Motor neuron (in vitro differentiated cells): ENCODE measurements at regions not wholly inside any gene's neighbourhood (a gene's known extent, or its start where the extent isn't known, plus 50 kb on each side); places are given as distances from the start of the nearest gene placed in this dataset.

Source experiments
- ATAC-seq, 8 experiments: fragments of 200-7000 bp; cut with Tn5 transposase; replicated peaks in 6 of 8; 2 replicates each; pipeline ENCODE4 v1.8.0; 2021; ENCODE audit warnings: mild to moderate bottlenecking in 8 of 8, moderate library complexity in 8 of 8
- H3K27ac ChIP-seq, 2 donors: fragments of 250-450 bp; sonication (Bioruptor Pico); 2 replicates each; pipeline ENCODE4 v1.9.0; 2021; ENCODE audit warnings: antibody characterized with exemption in 2 of 2, mild to moderate bottlenecking in 2 of 2, moderate library complexity in 1 of 2
- H3K4me1 ChIP-seq, 2 donors: fragments of 250-450 bp; sonication (Bioruptor Pico); replicated peaks in 1 of 2; 2 replicates each; pipeline ENCODE4 v1.6.1; 2021; ENCODE audit warnings: antibody characterized with exemption in 2 of 2, mild to moderate bottlenecking in 2 of 2, moderate library complexity in 1 of 2
- H3K4me3 ChIP-seq, 5 donors: fragments of 250-450 bp; sonication (Bioruptor Pico); 2 replicates each; pipeline ENCODE4 v1.9.0; 2021; ENCODE audit warnings: antibody characterized with exemption in 5 of 5, mild to moderate bottlenecking in 5 of 5, moderate library complexity in 4 of 5
- WGBS, 10 experiments: fragments of 450-650 bp; shearing (Covaris generic); methylation state at CpG; one replicate each; pipeline ENCODE4 v1.0.0; 2022; 5-methylcytosine and 5-hydroxymethylcytosine counted together
- in situ Hi-C, 9 experiments: fragments of 400-800 bp; cut with MboI; loops; one replicate each; pipeline ENCODE4 v1.15.0; 2021; ENCODE audit warnings: low sequenced_read_pairs in 9 of 9, low pct_unique_long_range_greater_than_20kb in 2 of 9; ENCODE audit not compliant: unreplicated experiment in 9 of 9

DNA sequence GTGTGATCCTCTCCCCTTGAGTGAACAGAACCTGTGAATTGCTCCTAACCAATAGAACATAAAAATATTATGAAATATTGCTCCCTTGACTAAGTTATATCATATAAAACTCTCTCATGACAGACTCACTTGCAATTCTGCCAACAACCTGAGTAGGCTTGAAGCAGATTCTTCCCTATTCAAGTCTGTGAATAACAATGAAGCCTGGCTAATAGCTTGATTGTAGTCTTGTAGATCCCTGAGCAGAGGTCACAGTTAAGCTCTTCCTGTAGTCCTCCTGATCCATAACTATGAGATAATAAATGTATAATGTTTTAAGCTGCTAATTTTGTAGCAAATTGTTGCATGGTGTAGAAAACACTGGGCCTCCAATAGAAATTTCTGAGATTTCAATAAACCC, 540.1 kb upstream of the TENM4 start:
- Histone ChIP-seq H3K4me1 (no peaks in the 10 kb centered on the region), H3K27ac (no peak overlapping the region), H3K4me3 (no peak overlapping the region)
- no peak for ATAC-seq
- in situ Hi-C loops: no loop called here

GRCh38 chr11:79973721-79974617, 533.1 kb upstream of the TENM4 start:
- Histone ChIP-seq H3K27ac (no peak overlapping the region), H3K4me3 (no peak overlapping the region), H3K4me1 (peaks cover 5 to 12% of the 10 kb centered on the region in 2 donors)
- in situ Hi-C loops: no loop called here
- ATAC-seq: peak; percentile 77 to 94 (median 87)
- 0 to 83% (median 42%) methylated on average over 1 to 7 of the region's 7 CpGs; no CpG with 5 or more reads in 3 of the 10 experiments for whole genome bisulfite sequencing, 10 experiments

GRCh38 chr11:79971255-79971654, 530.4 kb upstream of the TENM4 start:
- no peak for ATAC-seq
- in situ Hi-C loops: no loop called here
- no peak overlapping the region for H3K4me3 ChIP-seq
- no peak overlapping the region for H3K27ac ChIP-seq
- H3K4me1 ChIP-seq: peaks cover 12 to 13% of the 10 kb centered on the region in 2 donors
- WGBS, 10 experiments: 0 to 96% (median 75%) methylated on average over 1 to 3 of the region's 3 CpGs; no CpG with 5 or more reads in 3 of the 10 experiments

DNA sequence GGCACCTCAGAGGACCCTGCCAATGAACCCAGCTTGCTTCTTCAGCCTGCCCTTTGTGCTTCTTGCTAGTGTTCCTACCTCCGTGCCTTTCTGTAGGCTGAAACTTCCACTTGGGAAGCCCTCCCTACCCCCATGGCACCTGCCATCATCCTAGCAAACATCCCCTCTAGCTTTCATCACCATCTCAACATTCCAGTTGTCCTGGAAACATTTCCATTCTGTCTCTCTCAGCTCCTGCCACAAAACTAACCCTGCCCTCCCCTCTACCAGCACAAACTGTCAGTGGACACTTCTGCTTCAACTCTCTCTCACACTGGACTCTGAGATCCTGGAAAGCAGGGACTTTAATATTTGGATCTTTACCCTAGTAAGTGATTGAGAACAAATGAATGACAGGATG, 525.8 kb upstream of the TENM4 start:
- no peak overlapping the region for H3K27ac ChIP-seq
- H3K4me1 ChIP-seq: peaks cover 11 to 16% of the 10 kb centered on the region in 2 donors
- WGBS, 10 experiments: 50 to 67% methylated on average over 1 of the region's 1 CpG; no CpG with 5 or more reads in 8 of the 10 experiments
- H3K4me3 ChIP-seq: no peak overlapping the region
- in situ Hi-C loops: no loop called here
- ATAC-seq: peak in 2 of 8 experiments; percentile 16 to 87

GRCh38 chr11:79963856-79964645, 523.2 kb upstream of the TENM4 start:
- WGBS, 10 experiments: 13 to 100% (median 43%) methylated on average over 1 to 4 of the region's 5 CpGs; no CpG with 5 or more reads in 1 of the 10 experiments
- Histone ChIP-seq H3K4me1 (peaks cover 11 to 16% of the 10 kb centered on the region in 2 donors), H3K4me3 (no peak overlapping the region), H3K27ac (no peak overlapping the region)
- in situ Hi-C loops: no loop called here
- no peak for ATAC-seq

GRCh38 chr11:79960461-79960860, 519.6 kb upstream of the TENM4 start:
- ATAC-seq: no peak
- Histone ChIP-seq H3K27ac (no peak overlapping the region), H3K4me3 (no peak overlapping the region), H3K4me1 (peaks cover 8 to 11% of the 10 kb centered on the region in 2 donors)
- in situ Hi-C loops: no loop called here

DNA sequence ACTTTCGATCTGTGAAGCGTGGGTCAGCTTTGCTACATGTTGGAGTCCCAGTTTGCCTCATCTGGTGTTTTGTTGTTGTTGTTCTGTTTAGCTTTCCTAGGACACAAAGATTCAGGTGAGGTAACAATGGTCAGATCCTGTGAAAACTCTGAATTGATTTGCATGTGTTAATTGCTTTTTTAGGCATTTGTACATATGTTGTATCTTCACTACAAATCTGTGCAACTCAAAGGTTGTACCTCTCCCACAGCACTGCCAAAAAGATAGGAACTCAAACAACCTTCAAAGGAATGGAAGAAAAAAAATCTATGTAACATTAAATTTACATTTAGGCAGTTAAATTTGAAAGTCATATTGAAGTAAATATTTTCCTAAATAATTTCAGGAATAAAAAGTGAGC, 518.5 kb upstream of the TENM4 start:
- no peak for ATAC-seq
- no peak overlapping the region for H3K27ac ChIP-seq
- no peak overlapping the region for H3K4me3 ChIP-seq
- peaks cover 3 to 5% of the 10 kb centered on the region in 2 donors for H3K4me1 ChIP-seq
- WGBS, 10 experiments: 53 to 95% (median 81%) methylated on average over 2 of the region's 2 CpGs; no CpG with 5 or more reads in 3 of the 10 experiments
- in situ Hi-C loops: no loop called here

- no peak for ATAC-seq
- Histone ChIP-seq H3K4me3 (no peak overlapping the region), H3K27ac (no peak overlapping the region), H3K4me1 (no peaks in the 10 kb centered on the region)
- in situ Hi-C loops: no loop called here
Observed at GRCh38 chr11:79957702-79958101, 516.9 kb upstream of the TENM4 start.

DNA sequence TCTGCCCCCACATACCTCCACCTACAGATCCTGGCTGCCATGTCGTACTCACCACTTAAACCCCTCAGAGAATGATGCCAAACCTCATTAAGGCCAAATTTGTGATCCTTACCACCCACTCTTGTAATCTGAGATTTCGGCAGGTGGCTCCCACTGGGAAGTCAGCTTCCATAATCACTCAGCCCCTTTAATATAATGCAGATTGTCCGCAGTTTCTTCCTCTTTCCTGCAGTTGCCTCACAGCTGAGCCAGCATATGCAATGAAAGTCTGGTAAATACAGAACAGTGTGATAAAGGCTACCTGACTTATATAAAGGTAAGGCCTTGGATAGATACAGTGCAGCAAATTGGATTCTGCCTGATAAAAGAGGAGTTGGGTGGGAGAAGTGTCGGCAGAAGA, 515.2 kb upstream of the TENM4 start:
- H3K27ac ChIP-seq: no peak overlapping the region
- in situ Hi-C loops: no loop called here
- H3K4me3 ChIP-seq: no peak overlapping the region
- no peaks in the 10 kb centered on the region for H3K4me1 ChIP-seq
- 0 to 93% (median 68%) methylated on average over 1 to 4 of the region's 4 CpGs; no CpG with 5 or more reads in 2 of the 10 experiments for WGBS, 10 experiments
- no peak for ATAC-seq

DNA sequence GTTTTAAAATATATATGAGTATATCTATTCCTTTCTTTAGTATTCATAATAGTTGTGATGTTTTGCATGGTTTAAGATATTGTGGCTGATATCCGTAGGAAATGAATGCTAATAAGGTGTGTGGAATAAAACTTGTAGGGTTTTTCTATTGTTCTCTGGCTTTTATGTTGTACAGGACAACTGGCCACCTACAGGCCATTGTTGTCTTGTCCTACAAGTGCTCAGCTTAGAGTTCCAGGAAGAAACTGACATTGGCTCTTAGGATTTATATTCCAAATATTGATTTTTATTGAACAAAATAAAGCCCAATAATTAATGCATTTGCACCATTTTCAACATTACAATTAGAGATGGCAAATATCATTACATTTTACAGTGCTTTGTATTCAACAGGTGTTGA, 512.8 kb upstream of the TENM4 start:
- ATAC-seq: no peak
- H3K4me1 ChIP-seq: peaks cover 0 to 2% of the 10 kb centered on the region in 2 donors
- in situ Hi-C loops: no loop called here
- H3K27ac ChIP-seq: no peak overlapping the region
- 22 to 80% (median 69%) methylated on average over 1 of the region's 1 CpG; no CpG with 5 or more reads in 4 of the 10 experiments for WGBS, 10 experiments
- H3K4me3 ChIP-seq: no peak overlapping the region

DNA sequence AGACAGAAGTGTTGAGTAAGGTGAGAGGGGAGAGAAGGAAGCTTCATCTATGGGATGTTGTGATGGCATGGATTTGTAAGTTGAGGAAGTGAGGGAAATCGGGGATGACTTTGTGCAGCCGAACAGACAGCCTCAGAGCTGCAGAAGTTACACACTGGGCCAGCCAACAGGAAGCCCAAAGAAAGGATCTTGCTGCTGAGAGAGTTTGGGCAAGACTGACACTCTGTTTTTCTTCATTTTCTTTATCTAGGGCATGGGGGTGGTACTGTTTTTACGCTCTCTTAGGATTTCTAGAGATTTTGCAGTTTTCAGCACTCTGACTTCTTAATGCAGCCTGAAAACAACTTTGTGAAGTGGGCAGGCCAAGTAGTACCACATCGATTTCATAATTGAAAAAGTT, 509.9 kb upstream of the TENM4 start:
- WGBS, 10 experiments: 37 to 92% (median 85%) methylated on average over 2 to 4 of the region's 4 CpGs; no CpG with 5 or more reads in 5 of the 10 experiments
- H3K27ac ChIP-seq: no peak overlapping the region
- H3K4me1 ChIP-seq: peaks cover 0 to 2% of the 10 kb centered on the region in 2 donors
- in situ Hi-C loops: no loop called here
- H3K4me3 ChIP-seq: no peak overlapping the region
- ATAC-seq: no peak

GRCh38 chr11:79950172-79950571, 509.3 kb upstream of the TENM4 start:
- in situ Hi-C loops: no loop called here
- ATAC-seq: no peak
- H3K4me1 ChIP-seq: peaks cover 0 to 2% of the 10 kb centered on the region in 2 donors
- H3K4me3 ChIP-seq: no peak overlapping the region
- no peak overlapping the region for H3K27ac ChIP-seq
- 56 to 88% (median 76%) methylated on average over 1 to 4 of the region's 4 CpGs; no CpG with 5 or more reads in 2 of the 10 experiments for WGBS, 10 experiments

- peaks cover 0 to 2% of the 10 kb centered on the region in 2 donors for H3K4me1 ChIP-seq
- 19 to 100% (median 100%) methylated on average over 2 of the region's 2 CpGs; no CpG with 5 or more reads in 5 of the 10 experiments for WGBS, 10 experiments
- no peak for ATAC-seq
- in situ Hi-C loops: no loop called here
- no peak overlapping the region for H3K4me3 ChIP-seq
- H3K27ac ChIP-seq: no peak overlapping the region
Observed at GRCh38 chr11:79949574-79949973, 508.7 kb upstream of the TENM4 start.
